B cell (primary cell): ENCODE measurements at regions not wholly inside any gene's neighbourhood (a gene's known extent, or its start where the extent isn't known, plus 50 kb on each side); places are given as distances from the start of the nearest gene placed in this dataset.

Source experiments
- ATAC-seq: fragments of 200-7000 bp; cut with Tn5 transposase; one replicate; pipeline ENCODE4 v1.10.0; 2021; ENCODE audit warnings: low read depth, mild to moderate bottlenecking, moderate number of reproducible peaks, moderate library complexity
- CTCF ChIA-PET: fragments of 350-600 bp; sonication (Branson Sonifier 250); formaldehyde crosslinking; loops from one replicate; lab custom pipeline; 2021; ENCODE audit warnings: antibody characterized with exemption, inconsistent platforms; lab: Charles Lee
- POLR2A ChIA-PET: fragments of 350-600 bp; sonication (Branson Sonifier 250); formaldehyde crosslinking; loops from one replicate; lab custom pipeline; 2021; ENCODE audit warnings: antibody characterized with exemption; lab: Charles Lee
- DNase-seq: peaks from one replicate; pipeline ENCODE4 v3.0.0; 2013
- H2AFZ ChIP-seq: 2 replicates; pipeline ENCODE4 v1.6.1; 2012; ENCODE audit warnings: mild to moderate bottlenecking, low read depth, low read length; ENCODE audit not compliant: insufficient read depth, poor library complexity, severe bottlenecking
- H3K27ac ChIP-seq, 2 donors: 1 replicate in 1 of 2; 2 replicates in 1 of 2; pipeline ENCODE4 v1.5.1; 2012 to 2013; ENCODE audit warnings: low read length in 2 of 2, mild to moderate bottlenecking in 2 of 2, moderate library complexity in 1 of 2
- H3K27me3 ChIP-seq, 4 experiments: fragments of 200-600 bp in 1 of 4; sonication (generic) in 1 of 4; replicated peaks in 1 of 4; 1 replicate in 2 of 4; 2 replicates in 2 of 4; pipeline versions ENCODE4 v1.6.1 to v1.7.0; 2013 to 2016; ENCODE audit warnings: low read length in 3 of 4, mild to moderate bottlenecking in 2 of 4, mixed read lengths in 1 of 4, moderate library complexity in 1 of 4; ENCODE audit not compliant: insufficient read depth in 4 of 4, control insufficient read depth in 3 of 4; ENCODE audit errors: control extremely low read depth in 1 of 4
- H3K36me3 ChIP-seq, 2 experiments: replicated peaks in 1 of 2; 1 replicate in 1 of 2; 2 replicates in 1 of 2; pipeline versions ENCODE4 v1.6.1 to v1.7.1; 2013; ENCODE audit warnings: low read length in 1 of 2; ENCODE audit not compliant: insufficient read depth in 2 of 2, control insufficient read depth in 1 of 2; ENCODE audit errors: control extremely low read depth in 1 of 2, extremely low read depth in 1 of 2
- H3K4me1 ChIP-seq, 2 donors: fragments of 200-600 bp in 1 of 2; sonication (generic) in 1 of 2; 1 replicate in 1 of 2; 2 replicates in 1 of 2; pipeline versions ENCODE4 v1.5.1 to v1.6.1; 2013 to 2017; ENCODE audit warnings: low read length in 2 of 2; ENCODE audit not compliant: control insufficient read depth in 2 of 2, insufficient read depth in 2 of 2
- H3K4me2 ChIP-seq: replicated peaks from 2 replicates; pipeline ENCODE3; 2012; ENCODE audit warnings: mild to moderate bottlenecking, low read depth, low read length; ENCODE audit not compliant: poor library complexity, severe bottlenecking
- H3K4me3 ChIP-seq, 5 experiments: fragments of 200-600 bp in 1 of 5; sonication (generic) in 1 of 5; 1 replicate in 3 of 5; 2 replicates in 2 of 5; pipeline versions ENCODE4 v1.5.1 to v1.7.0; 2011 to 2016; ENCODE audit warnings: low read length in 4 of 5, mild to moderate bottlenecking in 4 of 5, low read depth in 2 of 5, control low read depth in 1 of 5, moderate library complexity in 1 of 5; ENCODE audit not compliant: insufficient read depth in 1 of 5; ENCODE audit errors: control extremely low read depth in 1 of 5, extremely low read depth in 1 of 5
- H3K79me2 ChIP-seq: fragments of 200-600 bp; sonication (generic); one replicate; pipeline ENCODE4 v1.6.0; 2016; ENCODE audit warnings: low read length; ENCODE audit not compliant: control insufficient read depth, insufficient read depth
- H3K9ac ChIP-seq: fragments of 200-600 bp; sonication (generic); 2 replicates; pipeline ENCODE4 v1.6.1; 2017; ENCODE audit warnings: mild to moderate bottlenecking, low read length, moderate library complexity
- H3K9me3 ChIP-seq, 3 donors: one replicate each; pipeline versions ENCODE4 v1.6.1 to v1.7.1; 2013; ENCODE audit warnings: low read length in 2 of 3; ENCODE audit not compliant: control insufficient read depth in 2 of 3, insufficient read depth in 1 of 3; ENCODE audit errors: control extremely low read depth in 1 of 3
- H4K20me1 ChIP-seq: 2 replicates; pipeline ENCODE4 v1.6.0; 2012; ENCODE audit warnings: mild to moderate bottlenecking, low read length; ENCODE audit not compliant: insufficient read depth, control insufficient read depth, poor library complexity, severe bottlenecking
- H3K27ac Mint-ChIP-seq: one replicate; pipeline ENCODE4 v1.8.0; 2021; ENCODE audit warnings: mixed read lengths
- H3K27me3 Mint-ChIP-seq: one replicate; pipeline ENCODE4 v1.8.0; 2021; ENCODE audit warnings: mixed read lengths
- H3K4me1 Mint-ChIP-seq: one replicate; pipeline ENCODE4 v1.8.0; 2021; ENCODE audit warnings: mixed read lengths
- H3K4me3 Mint-ChIP-seq: one replicate; pipeline ENCODE4 v1.8.0; 2021; ENCODE audit warnings: mixed read lengths
- H3K9me3 Mint-ChIP-seq: one replicate; pipeline ENCODE4 v1.8.0; 2022; ENCODE audit warnings: mixed read lengths; ENCODE audit not compliant: insufficient read depth
- CTCF ChIP-seq: fragments of 200-600 bp; IDR thresholded peaks from one replicate; pipeline ENCODE4 v1.8.0; 2022; ENCODE audit warnings: antibody characterized with exemption, mild to moderate bottlenecking
- EZH2 ChIP-seq: IDR thresholded peaks from 2 replicates; pipeline ENCODE4 v1.6.1; 2012; ENCODE audit warnings: borderline replicate concordance, low read depth, mild to moderate bottlenecking, moderate library complexity, low read length; ENCODE audit not compliant: insufficient read depth, poor library complexity, severe bottlenecking
- WGBS: methylation state at CpG from one replicate; pipeline ENCODE4 v1.1.5; 2013; ENCODE audit warnings: missing lambda C conversion rate; ENCODE audit not compliant: insufficient coverage; 5-methylcytosine and 5-hydroxymethylcytosine counted together
- intact Hi-C: fragments of 100-400 bp; cut with micrococcal nuclease; formaldehyde crosslinking; loops from one replicate; pipeline ENCODE4 v1.10.0; 2022

DNA sequence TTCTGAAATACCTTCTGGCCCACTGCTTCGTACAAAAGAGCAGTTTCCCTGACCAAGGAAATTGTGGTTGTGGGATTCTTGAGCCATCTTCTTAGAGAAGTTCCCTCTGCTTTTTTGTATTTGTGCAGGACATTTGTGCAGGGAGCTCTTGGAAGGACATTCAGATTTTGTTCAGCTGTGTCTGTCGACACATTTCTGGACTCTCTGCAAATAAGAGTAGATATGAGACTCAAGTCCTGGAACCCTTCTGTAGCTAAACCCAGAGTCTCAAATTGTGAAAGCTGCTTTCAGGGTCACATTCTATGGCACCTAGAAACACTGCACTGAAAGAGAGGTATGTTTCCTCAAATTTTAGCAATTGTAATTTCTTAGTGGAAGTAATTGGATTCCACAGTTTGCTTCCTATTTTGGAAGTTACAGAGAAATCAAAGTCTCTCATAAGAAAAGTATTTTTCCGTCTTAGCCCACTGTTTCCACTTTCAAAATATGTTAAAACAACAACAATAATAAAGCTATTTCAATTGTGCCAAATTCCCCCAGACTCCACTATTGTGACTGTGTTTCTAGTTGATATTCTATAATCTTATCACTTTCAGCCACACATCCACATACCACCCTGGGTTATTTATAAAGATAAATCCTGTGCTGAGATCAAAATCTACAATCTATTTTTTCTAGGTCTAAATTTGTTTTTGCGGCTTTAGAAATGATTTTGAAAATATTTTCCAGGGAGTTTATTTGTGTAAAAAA, 224.0 kb downstream of the COG6 start:
- Histone ChIP-seq H3K4me2 (no peak overlapping the region), H4K20me1 (no peaks in the 10 kb centered on the region), H3K27ac (no peak overlapping the region), H3K36me3 (no peaks in the 10 kb centered on the region), H3K9me3 (peaks cover 10 to 18% (median 10%) of the 10 kb centered on the region in 3 donors), H3K79me2 (no peaks in the 10 kb centered on the region), H3K4me1 (no peaks in the 10 kb centered on the region), H3K9ac (no peak overlapping the region), H3K27me3 (no peaks in the 10 kb centered on the region), H2AFZ (no peak overlapping the region), H3K4me3 (no peak overlapping the region)
- DNase-seq (no peak), ATAC-seq (no peak)
- ChIA-PET CTCF (no interaction called here), POLR2A (no interaction called here)
- peaks cover 11% of the 10 kb centered on the region for H3K9me3 Mint-ChIP-seq
- no peaks in the 10 kb centered on the region for H3K4me1 Mint-ChIP-seq
- H3K27me3 Mint-ChIP-seq: peaks cover 19% of the 10 kb centered on the region
- H3K27ac Mint-ChIP-seq: no peak overlapping the region
- no peak for TF ChIP-seq CTCF
- intact Hi-C loops: no loop called here
- 100% methylated on average over 1 of the region's 4 CpGs for WGBS
- H3K4me3 Mint-ChIP-seq: no peak overlapping the region

DNA sequence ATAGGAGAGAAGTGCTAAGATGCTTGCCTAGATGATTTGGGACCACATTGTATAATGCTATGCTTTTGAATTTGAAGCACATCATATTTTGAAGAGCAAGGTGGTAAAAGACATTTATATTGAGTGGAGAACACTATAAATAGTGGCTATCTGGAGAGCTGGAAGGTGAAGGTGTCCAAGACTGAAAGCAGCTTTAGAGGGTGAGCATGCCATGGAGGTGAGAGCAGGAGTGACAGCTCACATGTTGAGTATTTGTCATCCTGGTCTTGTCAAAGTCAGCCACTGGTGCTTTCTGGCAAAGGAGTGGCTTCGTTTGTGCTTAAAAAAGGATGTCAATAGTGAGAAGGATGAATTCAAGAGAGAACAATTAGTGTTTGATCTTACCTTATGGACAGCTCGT, 225.9 kb downstream of the COG6 start:
- Histone ChIP-seq H3K9ac (no peak overlapping the region), H3K4me2 (no peak overlapping the region), H3K27ac (no peak overlapping the region), H3K4me3 (no peak overlapping the region), H3K4me1 (no peaks in the 10 kb centered on the region), H2AFZ (no peak overlapping the region), H3K27me3 (no peaks in the 10 kb centered on the region), H4K20me1 (no peaks in the 10 kb centered on the region), H3K36me3 (no peaks in the 10 kb centered on the region), H3K9me3 (peaks cover 10 to 26% (median 11%) of the 10 kb centered on the region in 3 donors), H3K79me2 (no peaks in the 10 kb centered on the region)
- peaks cover 22% of the 10 kb centered on the region for H3K27me3 Mint-ChIP-seq
- no peak overlapping the region for H3K4me3 Mint-ChIP-seq
- CTCF ChIA-PET: no interaction called here
- WGBS: 43% methylated on average over 2 of the region's 2 CpGs
- TF ChIP-seq CTCF (no peak), EZH2 (no peak)
- POLR2A ChIA-PET: no interaction called here
- intact Hi-C loops: no loop called here
- DNase-seq: no peak
- H3K4me1 Mint-ChIP-seq: no peaks in the 10 kb centered on the region
- H3K27ac Mint-ChIP-seq: no peak overlapping the region
- no peak for ATAC-seq
- peaks cover 14% of the 10 kb centered on the region for H3K9me3 Mint-ChIP-seq
